Lower leg skin (tissue), 4 donors: ENCODE measurements at regions not wholly inside any gene's neighbourhood (a gene's known extent, or its start where the extent isn't known, plus 50 kb on each side); places are given as distances from the start of the nearest gene placed in this dataset.

Source experiments
- DNase-seq, 2 donors: peaks; one replicate each; pipeline ENCODE4 v3.0.0-alpha.2; 2019; ENCODE audit warnings: low spot score in 2 of 2
- H3K4me3 ChIP-seq: fragments of 200-600 bp; sonication (generic); 2 replicates; pipeline ENCODE4 v1.5.1; 2017; ENCODE audit warnings: mild to moderate bottlenecking, low read depth; ENCODE audit not compliant: poor library complexity, severe bottlenecking
- POLR2A ChIP-seq, 2 donors: fragments of 450-650 bp; IDR thresholded peaks; one replicate each; pipeline ENCODE4 v1.6.1; 2016 to 2017; ENCODE audit warnings: antibody characterized with exemption in 2 of 2, mild to moderate bottlenecking in 1 of 2, moderate library complexity in 1 of 2
- WGBS, 2 donors: methylation state at CpG; one replicate each; pipeline ENCODE4 v1.1.5; 2018; 5-methylcytosine and 5-hydroxymethylcytosine counted together
- intact Hi-C: fragments of 100-400 bp; cut with DNase I; formaldehyde crosslinking; loops from one replicate; pipeline ENCODE4 v1.15.0; 2023; ENCODE audit warnings: low total_unique reads
- TF ChIP-seq, protein P1 (sequence below), 3 donors: fragments of 450-650 bp; IDR thresholded peaks; one replicate each; pipeline ENCODE4 v1.5.1; 2016; ENCODE audit warnings: antibody characterized with exemption in 3 of 3, mild to moderate bottlenecking in 3 of 3, moderate library complexity in 2 of 3

DNA sequence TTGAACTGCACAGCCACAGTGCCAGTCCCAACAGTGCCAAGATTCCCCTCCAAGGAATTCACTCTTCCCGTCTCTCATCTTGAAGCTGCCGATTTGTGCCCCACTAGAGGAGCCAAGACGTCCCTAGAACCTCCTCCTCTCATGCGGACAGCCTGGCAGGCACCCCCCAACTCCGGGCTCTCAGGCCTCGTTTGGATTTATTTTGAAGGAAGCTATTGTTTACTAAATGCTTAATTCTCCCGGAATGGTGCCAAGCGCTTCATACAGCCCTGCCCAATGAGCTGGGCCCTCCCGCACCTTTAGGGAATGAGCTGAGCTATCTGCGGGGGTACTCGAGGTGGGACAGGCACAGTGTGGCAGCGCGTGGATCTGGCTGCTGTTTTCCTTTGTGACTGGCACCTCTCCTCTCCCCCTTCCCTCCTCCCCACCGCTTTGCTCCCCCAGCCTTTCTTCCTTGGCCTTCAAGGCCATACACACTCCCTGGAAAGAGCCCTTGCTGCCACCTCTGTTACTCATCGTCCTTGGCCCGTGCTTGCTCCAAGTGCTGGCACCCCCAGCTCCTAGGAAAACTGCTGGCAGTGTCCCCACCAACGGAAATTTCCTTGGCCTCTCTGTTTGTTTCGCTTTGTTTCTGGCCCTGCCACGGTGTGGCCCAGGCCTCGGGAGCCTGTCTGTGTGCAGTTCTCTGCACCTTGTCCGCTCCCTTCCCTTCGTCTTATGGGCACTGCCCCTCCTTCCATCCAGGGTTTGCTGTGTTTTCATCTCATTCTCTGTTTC, 49.9 kb upstream of the CDR2 start:
- H3K4me3 ChIP-seq, result no peak overlapping the region
- WGBS, 2 donors, result 27 to 39% methylated on average over 21 to 22 of the region's 22 CpGs
- intact Hi-C loops, result no loop called here
- DNase-seq, result peak; percentile 26 to 88
- TF ChIP-seq, protein P1, sequence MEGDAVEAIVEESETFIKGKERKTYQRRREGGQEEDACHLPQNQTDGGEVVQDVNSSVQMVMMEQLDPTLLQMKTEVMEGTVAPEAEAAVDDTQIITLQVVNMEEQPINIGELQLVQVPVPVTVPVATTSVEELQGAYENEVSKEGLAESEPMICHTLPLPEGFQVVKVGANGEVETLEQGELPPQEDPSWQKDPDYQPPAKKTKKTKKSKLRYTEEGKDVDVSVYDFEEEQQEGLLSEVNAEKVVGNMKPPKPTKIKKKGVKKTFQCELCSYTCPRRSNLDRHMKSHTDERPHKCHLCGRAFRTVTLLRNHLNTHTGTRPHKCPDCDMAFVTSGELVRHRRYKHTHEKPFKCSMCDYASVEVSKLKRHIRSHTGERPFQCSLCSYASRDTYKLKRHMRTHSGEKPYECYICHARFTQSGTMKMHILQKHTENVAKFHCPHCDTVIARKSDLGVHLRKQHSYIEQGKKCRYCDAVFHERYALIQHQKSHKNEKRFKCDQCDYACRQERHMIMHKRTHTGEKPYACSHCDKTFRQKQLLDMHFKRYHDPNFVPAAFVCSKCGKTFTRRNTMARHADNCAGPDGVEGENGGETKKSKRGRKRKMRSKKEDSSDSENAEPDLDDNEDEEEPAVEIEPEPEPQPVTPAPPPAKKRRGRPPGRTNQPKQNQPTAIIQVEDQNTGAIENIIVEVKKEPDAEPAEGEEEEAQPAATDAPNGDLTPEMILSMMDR (IDR thresholded peaks at IDR 0.05), result no peak
- TF ChIP-seq POLR2A (IDR thresholded peaks at IDR 0.05), result no peak
